HUES64 (cell line): ENCODE measurements at regions not wholly inside any gene's neighbourhood (a gene's known extent, or its start where the extent isn't known, plus 50 kb on each side); places are given as distances from the start of the nearest gene placed in this dataset.

Experiments used
- H3K27ac ChIP-seq: 2 replicates; pipeline ENCODE4 v1.7.0; 2013; ENCODE audit warnings: low read depth, low read length, inconsistent platforms
- H3K27me3 ChIP-seq: 2 replicates; pipeline ENCODE4 v1.6.1; 2013; ENCODE audit warnings: mild to moderate bottlenecking, low read length; ENCODE audit not compliant: insufficient read depth
- H3K36me3 ChIP-seq: 2 replicates; pipeline ENCODE4 v1.6.1; 2013; ENCODE audit warnings: mild to moderate bottlenecking, low read length; ENCODE audit not compliant: insufficient read depth
- H3K4me1 ChIP-seq: 2 replicates; pipeline ENCODE4 v1.6.1; 2013; ENCODE audit warnings: mild to moderate bottlenecking, low read length, moderate library complexity; ENCODE audit not compliant: insufficient read depth
- H3K4me3 ChIP-seq: 2 replicates; pipeline ENCODE4 v1.5.1; 2013; ENCODE audit warnings: mild to moderate bottlenecking, low read length, moderate library complexity
- H3K9ac ChIP-seq: 2 replicates; pipeline ENCODE4 v1.6.1; 2013; ENCODE audit warnings: mild to moderate bottlenecking, low read depth, low read length
- H3K9me3 ChIP-seq: 2 replicates; pipeline ENCODE4 v1.6.1; 2013; ENCODE audit warnings: low read depth, low read length; ENCODE audit not compliant: insufficient read depth
- WGBS: fragments of 150-250, 120-280 bp; methylation state at CpG from one replicate; pipeline ENCODE4 v1.1.7; 2013; ENCODE audit warnings: missing lambda C conversion rate; 5-methylcytosine and 5-hydroxymethylcytosine counted together

DNA sequence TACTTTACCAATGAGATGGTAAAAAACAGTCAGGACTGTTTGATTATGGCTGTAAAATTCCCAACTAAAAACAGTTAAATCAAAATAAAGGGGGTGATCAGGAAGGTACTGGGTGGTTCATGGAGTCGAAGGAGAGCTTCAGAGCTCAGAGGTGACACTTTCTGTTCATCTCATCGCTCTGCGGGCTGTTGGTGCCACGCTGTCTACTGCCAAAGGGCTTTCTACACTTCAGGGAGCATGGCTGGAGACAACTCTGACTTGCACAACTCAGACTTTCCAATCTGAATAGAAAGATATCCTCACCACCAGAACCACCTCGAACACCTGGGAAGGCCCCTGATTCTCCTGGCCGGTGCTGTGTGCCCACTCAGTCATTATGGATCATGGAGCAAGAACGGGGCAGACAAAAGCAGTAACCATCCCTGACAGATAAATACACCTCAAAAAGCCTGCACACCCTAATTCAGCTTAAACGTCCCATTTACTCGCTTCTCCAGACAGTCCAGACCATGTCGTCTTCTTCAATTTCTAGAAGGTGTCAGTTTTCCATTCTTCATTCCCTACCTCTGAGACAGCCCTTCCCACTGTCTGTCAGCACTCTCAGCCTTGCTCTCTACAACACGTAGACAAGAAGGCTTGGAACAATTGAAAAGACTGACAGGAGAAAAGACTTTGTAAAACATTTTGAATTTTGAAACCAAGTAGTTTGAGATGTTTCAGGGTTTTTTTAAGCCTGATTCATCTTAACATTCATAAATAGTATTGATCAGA is 348.7 kb upstream of the NFE2L3 start:
- Histone ChIP-seq H3K4me1 (no peaks in the 10 kb centered on the region), H3K9ac (no peak overlapping the region), H3K27ac (no peak overlapping the region), H3K9me3 (no peaks in the 10 kb centered on the region), H3K36me3 (no peaks in the 10 kb centered on the region), H3K27me3 (no peaks in the 10 kb centered on the region), H3K4me3 (no peak overlapping the region)
- WGBS: 90% methylated on average over 11 of the region's 11 CpGs

DNA sequence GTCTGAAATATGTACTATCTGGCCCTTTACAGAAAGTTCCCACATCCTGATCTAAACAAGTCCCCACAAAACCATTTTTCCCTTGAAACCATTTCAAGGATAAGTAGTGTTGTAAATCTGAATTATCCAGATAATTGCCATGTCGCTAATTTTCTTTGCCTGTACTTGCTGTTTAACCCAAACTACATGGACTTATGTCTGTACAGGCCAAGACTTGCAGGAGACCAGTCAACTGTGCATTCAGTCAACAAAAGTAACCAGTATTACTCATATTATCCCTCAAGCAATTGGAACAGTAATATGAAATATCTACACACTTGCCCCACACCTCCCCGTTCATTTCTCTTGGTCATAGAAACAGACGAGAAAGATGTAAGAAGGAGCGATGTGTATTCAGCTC is 347.8 kb upstream of the NFE2L3 start:
- H3K4me3 ChIP-seq: no peak overlapping the region
- 97% methylated on average over 4 of the region's 4 CpGs for WGBS
- no peaks in the 10 kb centered on the region for H3K36me3 ChIP-seq
- no peaks in the 10 kb centered on the region for H3K27me3 ChIP-seq
- H3K9me3 ChIP-seq: no peaks in the 10 kb centered on the region
- no peak overlapping the region for H3K27ac ChIP-seq
- no peaks in the 10 kb centered on the region for H3K4me1 ChIP-seq
- H3K9ac ChIP-seq: no peak overlapping the region

DNA sequence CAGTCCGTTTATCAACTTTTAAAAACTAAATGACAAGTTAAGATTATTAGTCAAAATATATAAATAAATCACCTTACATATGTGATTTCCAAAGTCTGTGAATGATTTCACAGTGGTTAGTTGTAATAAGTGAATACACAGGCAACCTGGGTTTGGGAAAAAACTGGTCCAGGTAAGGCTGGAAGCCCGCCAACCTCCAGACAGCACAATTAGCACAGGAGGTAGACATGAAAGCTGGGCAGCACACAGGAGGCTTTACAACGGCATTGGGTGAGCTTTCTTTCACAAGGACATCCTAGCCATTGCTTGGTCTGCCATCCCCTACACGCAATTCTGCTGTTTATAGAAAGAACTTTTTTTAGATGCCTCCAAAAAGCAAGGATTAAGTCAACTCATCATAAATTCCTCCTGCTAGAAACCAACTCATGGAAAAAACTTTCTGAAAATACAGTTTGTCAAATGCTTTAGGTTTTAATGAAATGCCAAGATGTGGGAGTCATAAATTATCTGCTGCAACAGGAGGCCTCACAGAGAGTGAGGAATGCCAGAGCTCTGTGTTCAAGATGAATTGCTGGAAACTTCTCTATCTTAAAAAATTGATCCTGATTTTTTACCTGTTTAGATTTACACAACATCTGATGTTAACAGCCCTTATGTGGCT is 346.8 kb upstream of the NFE2L3 start:
- no peak overlapping the region for H3K9ac ChIP-seq

DNA sequence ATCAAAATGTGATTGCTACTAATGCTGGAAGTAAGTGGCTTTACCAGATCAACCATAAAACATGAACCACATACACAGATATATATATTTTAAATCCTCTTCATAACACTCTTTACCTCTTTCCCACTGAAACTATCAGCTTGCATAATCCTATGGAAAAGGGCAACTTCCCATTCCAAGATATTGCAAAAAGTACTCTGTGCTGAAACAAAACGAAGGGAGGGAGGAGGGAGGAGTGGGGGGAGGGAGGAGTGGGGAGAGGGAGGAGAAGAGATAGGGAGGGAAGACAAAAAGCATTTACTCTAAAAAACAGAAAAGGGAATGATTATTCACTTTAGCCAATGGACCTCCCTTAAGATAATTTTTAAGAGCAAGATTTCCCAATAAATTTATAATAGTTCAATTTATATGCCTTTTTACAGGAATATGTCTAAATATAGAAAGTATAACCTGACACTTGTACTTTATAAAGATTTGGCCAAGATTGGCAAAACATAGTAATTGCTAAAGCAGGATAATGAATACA is 344.8 kb upstream of the NFE2L3 start:
- no peaks in the 10 kb centered on the region for H3K36me3 ChIP-seq
- WGBS: no CpG with 5 or more reads among the region's 1 CpG
- H3K9me3 ChIP-seq: no peaks in the 10 kb centered on the region
- H3K27me3 ChIP-seq: no peaks in the 10 kb centered on the region
- no peak overlapping the region for H3K9ac ChIP-seq
- H3K4me1 ChIP-seq: no peaks in the 10 kb centered on the region
- H3K4me3 ChIP-seq: no peak overlapping the region
- H3K27ac ChIP-seq: no peak overlapping the region

More for the DNA sequence above, 346.8 kb upstream of the NFE2L3 start:
- WGBS: 91% methylated on average over 3 of the region's 4 CpGs
- Histone ChIP-seq H3K4me3 (no peak overlapping the region), H3K36me3 (no peaks in the 10 kb centered on the region), H3K9me3 (no peaks in the 10 kb centered on the region), H3K4me1 (no peaks in the 10 kb centered on the region), H3K27ac (no peak overlapping the region), H3K27me3 (no peaks in the 10 kb centered on the region)

DNA sequence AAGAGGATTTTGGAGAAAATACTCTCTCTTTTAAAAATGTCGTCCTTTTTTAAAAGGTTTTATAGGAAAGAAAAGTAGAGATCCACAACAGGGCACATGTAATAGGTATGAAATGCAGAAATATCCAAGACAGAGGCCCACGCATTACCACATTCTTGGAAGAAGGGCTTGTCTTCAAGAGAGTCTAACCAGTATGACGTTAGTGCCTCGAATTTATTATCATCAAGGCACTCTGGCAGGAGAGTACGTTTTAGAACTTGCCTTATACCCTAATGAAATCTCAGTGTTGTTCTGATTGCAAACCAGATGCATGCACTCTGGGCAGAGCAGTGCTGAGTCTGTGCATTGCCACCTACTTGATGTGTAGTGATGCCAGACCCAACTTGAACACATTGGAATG is 342.6 kb upstream of the NFE2L3 start:
- Histone ChIP-seq H3K9ac (no peak overlapping the region), H3K36me3 (no peaks in the 10 kb centered on the region), H3K27me3 (no peaks in the 10 kb centered on the region), H3K9me3 (no peaks in the 10 kb centered on the region), H3K4me3 (no peak overlapping the region), H3K27ac (no peak overlapping the region), H3K4me1 (no peaks in the 10 kb centered on the region)
- 96% methylated on average over 5 of the region's 5 CpGs for WGBS

GRCh38 chr7:25812086-25812850 is 339.7 kb upstream of the NFE2L3 start:
- no peak overlapping the region for H3K27ac ChIP-seq
- WGBS: 93% methylated on average over 9 of the region's 9 CpGs
- H3K4me3 ChIP-seq: no peak overlapping the region
- H3K27me3 ChIP-seq: no peaks in the 10 kb centered on the region
- no peaks in the 10 kb centered on the region for H3K9me3 ChIP-seq
- no peaks in the 10 kb centered on the region for H3K4me1 ChIP-seq
- no peaks in the 10 kb centered on the region for H3K36me3 ChIP-seq
- H3K9ac ChIP-seq: no peak overlapping the region

DNA sequence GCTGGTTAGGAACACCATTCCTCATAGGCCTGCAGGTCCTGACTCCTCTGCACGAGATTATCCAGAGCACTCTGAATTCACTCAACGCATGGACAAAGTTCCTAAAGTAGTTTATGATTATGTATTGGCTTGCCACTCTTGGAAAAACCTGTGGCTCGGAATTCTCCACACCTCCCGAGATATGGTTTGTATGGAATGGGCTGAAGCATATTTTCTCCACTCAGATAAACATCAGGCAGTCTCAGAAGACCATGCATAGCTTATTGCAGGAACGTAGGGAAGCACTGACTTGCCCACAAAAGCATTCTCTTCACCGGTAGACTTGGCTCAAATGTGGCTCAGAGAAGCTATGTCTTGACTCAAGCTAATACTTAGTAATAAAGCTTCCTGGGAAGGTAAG is 338.6 kb upstream of the NFE2L3 start:
- no peaks in the 10 kb centered on the region for H3K9me3 ChIP-seq
- no peak overlapping the region for H3K9ac ChIP-seq
- WGBS: 91% methylated on average over 6 of the region's 6 CpGs
- no peaks in the 10 kb centered on the region for H3K4me1 ChIP-seq
- H3K4me3 ChIP-seq: no peak overlapping the region
- no peaks in the 10 kb centered on the region for H3K36me3 ChIP-seq
- no peak overlapping the region for H3K27ac ChIP-seq
- H3K27me3 ChIP-seq: no peaks in the 10 kb centered on the region

- H3K27ac ChIP-seq: no peak overlapping the region
- H3K4me3 ChIP-seq: no peak overlapping the region
- no peaks in the 10 kb centered on the region for H3K4me1 ChIP-seq
- no peaks in the 10 kb centered on the region for H3K36me3 ChIP-seq
- H3K9ac ChIP-seq: no peak overlapping the region
- no peaks in the 10 kb centered on the region for H3K27me3 ChIP-seq
- WGBS: 100% methylated on average over 2 of the region's 2 CpGs
- no peaks in the 10 kb centered on the region for H3K9me3 ChIP-seq
Measured at GRCh38 chr7:25815711-25816110, 336.3 kb upstream of the NFE2L3 start.

- Histone ChIP-seq H3K36me3 (no peaks in the 10 kb centered on the region), H3K27ac (no peak overlapping the region), H3K9ac (no peak overlapping the region), H3K27me3 (no peaks in the 10 kb centered on the region), H3K9me3 (no peaks in the 10 kb centered on the region), H3K4me3 (no peak overlapping the region), H3K4me1 (no peaks in the 10 kb centered on the region)
- 69% methylated on average over 5 of the region's 5 CpGs for WGBS
Measured at GRCh38 chr7:25820432-25821040, 331.5 kb upstream of the NFE2L3 start.

GRCh38 chr7:25821225-25821624 is 330.8 kb upstream of the NFE2L3 start:
- no peak overlapping the region for H3K9ac ChIP-seq
- no peak overlapping the region for H3K27ac ChIP-seq
- H3K36me3 ChIP-seq: no peaks in the 10 kb centered on the region
- H3K27me3 ChIP-seq: no peaks in the 10 kb centered on the region
- no peaks in the 10 kb centered on the region for H3K9me3 ChIP-seq
- H3K4me1 ChIP-seq: no peaks in the 10 kb centered on the region
- 96% methylated on average over 3 of the region's 3 CpGs for WGBS
- no peak overlapping the region for H3K4me3 ChIP-seq

DNA sequence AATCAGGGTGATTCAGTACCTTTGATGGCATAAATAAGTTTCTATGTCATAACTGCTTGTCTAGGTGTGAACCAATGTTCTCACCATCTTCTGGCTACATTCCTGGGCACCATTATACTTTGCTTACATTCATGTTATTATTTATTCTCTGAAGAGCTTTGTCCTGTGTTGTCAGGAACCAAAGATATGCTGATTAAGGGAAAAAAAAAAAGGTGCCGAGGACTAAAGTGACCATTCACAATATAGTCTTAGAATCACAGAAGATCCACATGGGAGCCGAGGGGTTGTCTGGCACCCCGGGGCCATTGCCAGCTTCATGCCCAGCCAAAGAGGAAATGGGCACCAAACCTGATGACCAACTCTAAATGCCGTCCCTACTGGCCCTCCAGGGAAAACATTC is 329.2 kb upstream of the NFE2L3 start:
- 81% methylated on average over 3 of the region's 4 CpGs for WGBS
- Histone ChIP-seq H3K4me3 (no peak overlapping the region), H3K36me3 (no peaks in the 10 kb centered on the region), H3K27ac (no peak overlapping the region), H3K9ac (no peak overlapping the region), H3K4me1 (no peaks in the 10 kb centered on the region), H3K27me3 (no peaks in the 10 kb centered on the region), H3K9me3 (no peaks in the 10 kb centered on the region)
